CD14-positive monocyte (primary cell): ENCODE measurements at regions not wholly inside any gene's neighbourhood (a gene's known extent, or its start where the extent isn't known, plus 50 kb on each side); places are given as distances from the start of the nearest gene placed in this dataset.

ENCODE experiments used
- DNase-seq, 3 donors: peaks; one replicate each; pipeline ENCODE4 v3.0.0-alpha.2; 2011 to 2022
- H2AFZ ChIP-seq: 2 replicates; pipeline ENCODE4 v1.6.0; 2012; ENCODE audit warnings: mild to moderate bottlenecking, low read depth, low read length, inconsistent platforms; ENCODE audit not compliant: insufficient read depth, poor library complexity, severe bottlenecking
- H3K27ac ChIP-seq, 2 donors: 1 replicate in 1 of 2; 2 replicates in 1 of 2; pipeline ENCODE4 v1.5.1; 2012 to 2013; ENCODE audit warnings: low read length in 2 of 2, control low read depth in 1 of 2, inconsistent platforms in 1 of 2, low read depth in 1 of 2, mild to moderate bottlenecking in 1 of 2
- H3K27me3 ChIP-seq, 2 donors: one replicate each; pipeline versions ENCODE4 v1.6.0 to v1.6.1; 2011 to 2013; ENCODE audit warnings: low read length in 2 of 2; ENCODE audit not compliant: control insufficient read depth in 2 of 2, insufficient read depth in 2 of 2
- H3K36me3 ChIP-seq, 2 donors: replicated peaks in 1 of 2; 1 replicate in 1 of 2; 2 replicates in 1 of 2; pipeline versions ENCODE4 v1.5.1 to v1.6.1; 2012 to 2013; ENCODE audit warnings: low read length in 2 of 2, control low read depth in 1 of 2, inconsistent platforms in 1 of 2, mild to moderate bottlenecking in 1 of 2; ENCODE audit not compliant: insufficient read depth in 2 of 2, control insufficient read depth in 1 of 2
- H3K4me1 ChIP-seq, 2 donors: 1 replicate in 1 of 2; 2 replicates in 1 of 2; pipeline versions ENCODE4 v1.5.1 to v1.6.1; 2012 to 2013; ENCODE audit warnings: low read length in 2 of 2, control low read depth in 1 of 2, inconsistent platforms in 1 of 2, mild to moderate bottlenecking in 1 of 2, moderate library complexity in 1 of 2; ENCODE audit not compliant: insufficient read depth in 2 of 2, control insufficient read depth in 1 of 2
- H3K4me2 ChIP-seq: replicated peaks from 2 replicates; pipeline ENCODE3; 2012; ENCODE audit warnings: low read length, moderate library complexity, mild to moderate bottlenecking; ENCODE audit not compliant: poor library complexity, severe bottlenecking; ENCODE audit errors: extremely low read depth
- H3K4me3 ChIP-seq, 3 experiments: fragments of 200-600 bp in 1 of 3; sonication (generic) in 1 of 3; replicated peaks in 1 of 3; 1 replicate in 2 of 3; 2 replicates in 1 of 3; pipeline ENCODE4 v1.5.1; 2011 to 2013; ENCODE audit warnings: low read length in 3 of 3, mild to moderate bottlenecking in 3 of 3, control low read depth in 2 of 3, low read depth in 2 of 3, inconsistent platforms in 1 of 3, moderate library complexity in 1 of 3
- H3K79me2 ChIP-seq: 2 replicates; pipeline ENCODE4 v1.6.0; 2012; ENCODE audit warnings: mild to moderate bottlenecking, control low read depth, inconsistent platforms, low read length, moderate library complexity; ENCODE audit not compliant: insufficient read depth
- H3K9ac ChIP-seq: 2 replicates; pipeline ENCODE4 v1.6.0; 2017; ENCODE audit warnings: low read length, mild to moderate bottlenecking; ENCODE audit not compliant: insufficient read depth, poor library complexity, severe bottlenecking
- H3K9me3 ChIP-seq, 2 donors: replicated peaks in 1 of 2; 1 replicate in 1 of 2; 2 replicates in 1 of 2; pipeline versions ENCODE4 v1.5.1 to v1.6.1; 2012 to 2013; ENCODE audit warnings: low read length in 2 of 2, control low read depth in 1 of 2; ENCODE audit not compliant: control insufficient read depth in 1 of 2, insufficient read depth in 1 of 2
- H4K20me1 ChIP-seq: 2 replicates; pipeline ENCODE4 v1.6.0; 2012; ENCODE audit warnings: mild to moderate bottlenecking, low read length, control low read depth, moderate library complexity; ENCODE audit not compliant: insufficient read depth
- H3K27ac Mint-ChIP-seq, 7 donors: one replicate each; pipeline ENCODE4 v1.8.0; 2020; ENCODE audit warnings: mild to moderate bottlenecking in 7 of 7, mixed read lengths in 7 of 7, moderate library complexity in 6 of 7, inconsistent platforms in 2 of 7
- H3K27me3 Mint-ChIP-seq, 3 donors: one replicate each; pipeline ENCODE4 v1.8.0; 2021 to 2022; ENCODE audit warnings: low read depth in 3 of 3, mild to moderate bottlenecking in 3 of 3, mixed read lengths in 3 of 3, moderate library complexity in 3 of 3, inconsistent platforms in 1 of 3
- H3K36me3 Mint-ChIP-seq, 2 donors: one replicate each; pipeline ENCODE4 v1.8.0; 2020; ENCODE audit warnings: mixed read lengths in 2 of 2, inconsistent platforms in 1 of 2, mild to moderate bottlenecking in 1 of 2
- H3K4me1 Mint-ChIP-seq: one replicate; pipeline ENCODE4 v1.8.0; 2020; ENCODE audit warnings: mild to moderate bottlenecking, mixed read lengths
- H3K4me3 Mint-ChIP-seq, 2 donors: one replicate each; pipeline ENCODE4 v1.8.0; 2020; ENCODE audit warnings: mild to moderate bottlenecking in 2 of 2, mixed read lengths in 2 of 2, moderate library complexity in 1 of 2
- H3K9me3 Mint-ChIP-seq, 7 donors: one replicate each; pipeline ENCODE4 v1.8.0; 2020 to 2022; ENCODE audit warnings: mixed read lengths in 7 of 7, mild to moderate bottlenecking in 6 of 7, moderate library complexity in 6 of 7, inconsistent platforms in 2 of 7
- CTCF ChIP-seq: fragments of 200-600 bp; IDR thresholded peaks from one replicate; pipeline ENCODE4 v1.8.0; 2022; ENCODE audit warnings: antibody characterized with exemption, mild to moderate bottlenecking
- WGBS: methylation state at CpG from one replicate; pipeline ENCODE4 v1.1.5; 2013; ENCODE audit warnings: missing lambda C conversion rate; ENCODE audit not compliant: insufficient coverage; 5-methylcytosine and 5-hydroxymethylcytosine counted together
- intact Hi-C, 2 donors: fragments of 100-400 bp; cut with micrococcal nuclease; formaldehyde crosslinking; loops; one replicate each; pipeline versions ENCODE4 v1.15.0 to v1.15.1; 2023

DNA sequence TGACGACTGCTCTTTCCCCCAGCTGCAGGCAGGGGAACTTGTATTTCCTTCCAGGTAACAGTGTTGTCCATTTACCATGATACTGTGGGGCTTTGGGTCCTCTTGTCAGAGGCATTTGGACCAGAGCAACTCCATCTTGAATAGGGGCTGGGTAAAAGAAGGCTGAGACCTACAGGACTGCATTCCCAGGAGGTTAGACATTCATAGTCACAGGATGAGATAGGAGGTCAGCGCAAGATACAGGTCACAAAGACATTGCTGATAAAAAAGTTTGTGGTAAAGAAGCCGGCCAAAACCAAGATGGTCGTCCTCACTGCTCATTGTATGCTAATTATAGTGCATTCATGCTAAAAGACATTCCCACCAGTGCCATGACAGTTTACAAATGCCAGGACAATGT is 249.5 kb downstream of the SLC4A3 start:
- Histone ChIP-seq H3K79me2 (no peaks in the 10 kb centered on the region), H3K4me1 (no peaks in the 10 kb centered on the region), H4K20me1 (no peaks in the 10 kb centered on the region), H3K4me2 (no peak overlapping the region), H3K4me3 (no peak overlapping the region), H3K27ac (no peak overlapping the region), H2AFZ (no peak overlapping the region), H3K36me3 (no peaks in the 10 kb centered on the region), H3K9me3 (no peaks in the 10 kb centered on the region), H3K27me3 (no peaks in the 10 kb centered on the region), H3K9ac (no peak overlapping the region)
- intact Hi-C loops, result no loop called here
- no peaks in the 10 kb centered on the region for H3K4me1 Mint-ChIP-seq
- no peaks in the 10 kb centered on the region for H3K36me3 Mint-ChIP-seq
- DNase-seq, result no peak
- 100% methylated on average over 1 of the region's 4 CpGs for WGBS
- H3K27ac Mint-ChIP-seq, result no peak overlapping the region
- no peak overlapping the region for H3K4me3 Mint-ChIP-seq
- peaks cover 0 to 4% (median 2%) of the 10 kb centered on the region in 7 donors for H3K9me3 Mint-ChIP-seq
- H3K27me3 Mint-ChIP-seq, result no peaks in the 10 kb centered on the region
- TF ChIP-seq CTCF, result no peak

DNA sequence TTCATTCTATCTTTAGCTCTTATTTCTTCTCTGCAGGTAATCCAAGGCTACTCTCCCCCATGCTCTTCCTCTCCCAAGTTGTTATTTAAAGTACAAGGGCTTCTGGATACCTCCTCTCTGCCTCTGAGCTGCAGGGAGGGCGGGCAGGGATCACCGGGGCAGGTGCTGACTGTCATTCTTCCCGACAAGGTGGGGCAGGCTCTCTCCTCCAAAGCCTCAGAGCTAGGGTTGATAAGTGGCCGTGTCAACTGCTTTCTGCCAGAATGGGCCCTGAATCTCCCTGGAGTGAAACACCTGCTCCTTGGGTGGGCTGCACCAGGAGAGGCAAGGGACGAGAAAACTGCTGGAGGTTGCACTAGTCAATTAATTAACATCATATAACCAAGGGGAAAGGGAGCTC is 250.3 kb downstream of the SLC4A3 start:
- no peak overlapping the region for H2AFZ ChIP-seq
- H3K9ac ChIP-seq, result no peak overlapping the region
- H3K36me3 ChIP-seq, result no peaks in the 10 kb centered on the region
- no peak for DNase-seq
- H3K27ac ChIP-seq, result no peak overlapping the region
- H3K4me1 ChIP-seq, result no peaks in the 10 kb centered on the region
- no peak overlapping the region for H3K4me2 ChIP-seq
- WGBS, result 87% methylated on average over 4 of the region's 5 CpGs
- H3K9me3 ChIP-seq, result no peaks in the 10 kb centered on the region
- TF ChIP-seq CTCF, result no peak
- Mint-ChIP-seq H3K27ac (no peak overlapping the region), H3K4me1 (no peaks in the 10 kb centered on the region), H3K27me3 (no peaks in the 10 kb centered on the region), H3K36me3 (no peaks in the 10 kb centered on the region), H3K9me3 (peaks cover 0 to 6% (median 2%) of the 10 kb centered on the region in 7 donors), H3K4me3 (no peak overlapping the region)
- no peaks in the 10 kb centered on the region for H3K27me3 ChIP-seq
- no peak overlapping the region for H3K4me3 ChIP-seq
- intact Hi-C loops, result no loop called here
- no peaks in the 10 kb centered on the region for H3K79me2 ChIP-seq
- no peaks in the 10 kb centered on the region for H4K20me1 ChIP-seq
